A549 (cell line): ENCODE measurements at regions not wholly inside any gene's neighbourhood (a gene's known extent, or its start where the extent isn't known, plus 50 kb on each side); places are given as distances from the start of the nearest gene placed in this dataset.

Experiments used
- EP300 ChIP-seq, 2 experiments: fragments of >200 bp; sonication (Bioruptor Twin); formaldehyde crosslinking; IDR thresholded peaks; 2 replicates in 1 of 2; 3 replicates in 1 of 2; pipeline ENCODE4 v1.6.1; 2016 to 2017
- JUN ChIP-seq, 2 experiments: fragments of >200 bp; sonication (Bioruptor Twin); formaldehyde crosslinking; IDR thresholded peaks; 2 replicates in 1 of 2; 3 replicates in 1 of 2; pipeline ENCODE4 v1.6.1; 2016 to 2017
- JUNB ChIP-seq: fragments of >200 bp; sonication (Bioruptor Twin); formaldehyde crosslinking; IDR thresholded peaks from 2 replicates; pipeline ENCODE4 v1.6.1; 2016
- POLR2A ChIP-seq: IDR thresholded peaks from 2 replicates; pipeline ENCODE4 v1.6.1; 2012; ENCODE audit warnings: mild to moderate bottlenecking, low read length
- RAD21 ChIP-seq, 2 experiments: fragments of >200 bp in 1 of 2; sonication (Bioruptor Twin) in 1 of 2; formaldehyde crosslinking in 1 of 2; IDR thresholded peaks in 1 of 2; conservative IDR thresholded peaks in 1 of 2; 2 replicates in 1 of 2; 3 replicates in 1 of 2; pipeline ENCODE4 v1.6.1; 2012 to 2018; ENCODE audit warnings: inconsistent platforms in 1 of 2
- TF ChIP-seq, protein P1 (sequence below): fragments of >200 bp; sonication (Bioruptor Twin); formaldehyde crosslinking; IDR thresholded peaks from 3 replicates; pipeline ENCODE4 v1.5.1; 2016
- TF ChIP-seq, protein P2 (sequence below): fragments of 200-600 bp; sonication (generic); IDR thresholded peaks from 2 replicates; pipeline ENCODE4 v1.6.1; 2016; ENCODE audit warnings: antibody characterized with exemption, mild to moderate bottlenecking, moderate library complexity
- TF ChIP-seq, protein P3 (sequence below): fragments of 450-650 bp; IDR thresholded peaks from 2 replicates; pipeline ENCODE4 v1.6.1; 2014; ENCODE audit warnings: antibody characterized with exemption

DNA sequence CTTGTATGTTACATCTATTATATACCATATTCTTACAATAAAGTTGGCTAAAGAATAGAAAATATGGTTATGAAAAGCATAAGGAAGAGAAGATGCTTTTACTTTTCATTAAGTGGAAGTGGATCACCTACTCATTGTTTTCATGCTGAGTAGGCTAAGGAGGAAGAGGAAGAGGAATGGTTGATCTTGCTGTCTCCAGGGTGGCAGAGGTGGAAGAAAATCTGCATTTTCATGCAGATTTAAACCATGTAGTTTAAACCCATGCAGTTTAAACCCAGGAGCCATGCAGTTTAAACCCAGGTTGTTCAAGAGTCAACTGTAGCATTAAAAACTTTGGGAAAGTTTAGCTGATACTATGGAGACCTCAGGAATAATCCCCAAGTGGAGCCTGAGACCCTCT is 214.8 kb upstream of the NAALADL2 start:
- TF ChIP-seq, protein P1, sequence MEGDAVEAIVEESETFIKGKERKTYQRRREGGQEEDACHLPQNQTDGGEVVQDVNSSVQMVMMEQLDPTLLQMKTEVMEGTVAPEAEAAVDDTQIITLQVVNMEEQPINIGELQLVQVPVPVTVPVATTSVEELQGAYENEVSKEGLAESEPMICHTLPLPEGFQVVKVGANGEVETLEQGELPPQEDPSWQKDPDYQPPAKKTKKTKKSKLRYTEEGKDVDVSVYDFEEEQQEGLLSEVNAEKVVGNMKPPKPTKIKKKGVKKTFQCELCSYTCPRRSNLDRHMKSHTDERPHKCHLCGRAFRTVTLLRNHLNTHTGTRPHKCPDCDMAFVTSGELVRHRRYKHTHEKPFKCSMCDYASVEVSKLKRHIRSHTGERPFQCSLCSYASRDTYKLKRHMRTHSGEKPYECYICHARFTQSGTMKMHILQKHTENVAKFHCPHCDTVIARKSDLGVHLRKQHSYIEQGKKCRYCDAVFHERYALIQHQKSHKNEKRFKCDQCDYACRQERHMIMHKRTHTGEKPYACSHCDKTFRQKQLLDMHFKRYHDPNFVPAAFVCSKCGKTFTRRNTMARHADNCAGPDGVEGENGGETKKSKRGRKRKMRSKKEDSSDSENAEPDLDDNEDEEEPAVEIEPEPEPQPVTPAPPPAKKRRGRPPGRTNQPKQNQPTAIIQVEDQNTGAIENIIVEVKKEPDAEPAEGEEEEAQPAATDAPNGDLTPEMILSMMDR: no peak
- no peak for TF ChIP-seq JUN (IDR thresholded peaks at IDR 0.05)
- TF ChIP-seq, protein P2, sequence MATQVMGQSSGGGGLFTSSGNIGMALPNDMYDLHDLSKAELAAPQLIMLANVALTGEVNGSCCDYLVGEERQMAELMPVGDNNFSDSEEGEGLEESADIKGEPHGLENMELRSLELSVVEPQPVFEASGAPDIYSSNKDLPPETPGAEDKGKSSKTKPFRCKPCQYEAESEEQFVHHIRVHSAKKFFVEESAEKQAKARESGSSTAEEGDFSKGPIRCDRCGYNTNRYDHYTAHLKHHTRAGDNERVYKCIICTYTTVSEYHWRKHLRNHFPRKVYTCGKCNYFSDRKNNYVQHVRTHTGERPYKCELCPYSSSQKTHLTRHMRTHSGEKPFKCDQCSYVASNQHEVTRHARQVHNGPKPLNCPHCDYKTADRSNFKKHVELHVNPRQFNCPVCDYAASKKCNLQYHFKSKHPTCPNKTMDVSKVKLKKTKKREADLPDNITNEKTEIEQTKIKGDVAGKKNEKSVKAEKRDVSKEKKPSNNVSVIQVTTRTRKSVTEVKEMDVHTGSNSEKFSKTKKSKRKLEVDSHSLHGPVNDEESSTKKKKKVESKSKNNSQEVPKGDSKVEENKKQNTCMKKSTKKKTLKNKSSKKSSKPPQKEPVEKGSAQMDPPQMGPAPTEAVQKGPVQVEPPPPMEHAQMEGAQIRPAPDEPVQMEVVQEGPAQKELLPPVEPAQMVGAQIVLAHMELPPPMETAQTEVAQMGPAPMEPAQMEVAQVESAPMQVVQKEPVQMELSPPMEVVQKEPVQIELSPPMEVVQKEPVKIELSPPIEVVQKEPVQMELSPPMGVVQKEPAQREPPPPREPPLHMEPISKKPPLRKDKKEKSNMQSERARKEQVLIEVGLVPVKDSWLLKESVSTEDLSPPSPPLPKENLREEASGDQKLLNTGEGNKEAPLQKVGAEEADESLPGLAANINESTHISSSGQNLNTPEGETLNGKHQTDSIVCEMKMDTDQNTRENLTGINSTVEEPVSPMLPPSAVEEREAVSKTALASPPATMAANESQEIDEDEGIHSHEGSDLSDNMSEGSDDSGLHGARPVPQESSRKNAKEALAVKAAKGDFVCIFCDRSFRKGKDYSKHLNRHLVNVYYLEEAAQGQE: no peak
- no peak for TF ChIP-seq RAD21 (conservative IDR thresholded peaks at IDR 0.05 in 1 of 2, IDR thresholded peaks at IDR 0.05 in 1 of 2)
- TF ChIP-seq POLR2A: no peak
- TF ChIP-seq, protein P3, sequence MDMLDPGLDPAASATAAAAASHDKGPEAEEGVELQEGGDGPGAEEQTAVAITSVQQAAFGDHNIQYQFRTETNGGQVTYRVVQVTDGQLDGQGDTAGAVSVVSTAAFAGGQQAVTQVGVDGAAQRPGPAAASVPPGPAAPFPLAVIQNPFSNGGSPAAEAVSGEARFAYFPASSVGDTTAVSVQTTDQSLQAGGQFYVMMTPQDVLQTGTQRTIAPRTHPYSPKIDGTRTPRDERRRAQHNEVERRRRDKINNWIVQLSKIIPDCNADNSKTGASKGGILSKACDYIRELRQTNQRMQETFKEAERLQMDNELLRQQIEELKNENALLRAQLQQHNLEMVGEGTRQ: no peak
- TF ChIP-seq JUNB: no peak
- no peak for TF ChIP-seq EP300 (IDR thresholded peaks at IDR 0.05)
